Posterior vena cava (tissue), 2 donors: ENCODE measurements at regions not wholly inside any gene's neighbourhood (a gene's known extent, or its start where the extent isn't known, plus 50 kb on each side); places are given as distances from the start of the nearest gene placed in this dataset.

Source experiments
- DNase-seq: peaks from one replicate; pipeline ENCODE4 v3.0.0-alpha.2; 2020; ENCODE audit warnings: low spot score
- intact Hi-C, 2 donors: fragments of 100-400 bp; cut with DNase I; formaldehyde crosslinking; loops; one replicate each; pipeline versions ENCODE4 v1.14.1 to v1.14.2; 2022 to 2023
- donor health status: DM: yes; HTN: yes; CAD: no.
- donor health status: DM: yes; HTN: yes; CAD: no.

DNA sequence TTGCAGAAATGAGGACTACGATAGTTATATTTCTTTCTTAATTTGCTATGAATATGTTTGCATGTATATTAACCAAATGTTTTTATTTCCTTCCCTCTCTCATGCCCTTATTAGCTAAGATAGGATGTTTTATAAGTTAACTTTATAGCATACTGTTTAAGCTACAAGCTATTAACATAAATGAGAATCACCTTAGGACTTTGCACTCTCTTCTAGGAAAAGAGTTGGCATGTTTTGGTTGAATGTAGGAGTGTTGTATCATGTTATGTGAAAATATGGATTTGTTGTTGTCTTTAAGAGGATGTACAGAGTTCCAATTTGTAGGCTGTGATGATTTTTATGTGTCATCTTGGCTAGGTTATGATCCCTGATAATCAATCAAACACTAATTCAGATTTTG lies 467.4 kb upstream of the SETBP1 start:
- DNase-seq: no peak
- intact Hi-C loops: no loop called here

DNA sequence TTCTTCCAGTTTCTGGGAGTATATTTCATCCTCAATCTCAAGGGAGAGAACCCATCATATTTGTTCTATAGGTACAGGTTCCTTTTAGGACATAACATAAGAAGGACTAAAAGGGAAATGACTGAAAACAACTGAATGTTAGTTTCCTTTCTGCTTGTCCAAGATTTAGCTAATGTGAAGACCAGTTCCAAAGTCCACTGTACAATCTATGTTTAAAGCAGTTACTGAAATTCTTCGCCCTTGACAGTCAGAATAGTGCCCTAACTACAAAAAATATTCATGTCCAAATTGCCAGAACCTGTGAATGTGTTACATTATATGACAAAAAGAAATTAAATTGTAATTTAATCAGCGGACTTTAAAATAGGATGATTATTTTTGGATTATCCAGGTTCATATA lies 466.3 kb upstream of the SETBP1 start:
- DNase-seq: no peak
- intact Hi-C loops: no loop called here

DNA sequence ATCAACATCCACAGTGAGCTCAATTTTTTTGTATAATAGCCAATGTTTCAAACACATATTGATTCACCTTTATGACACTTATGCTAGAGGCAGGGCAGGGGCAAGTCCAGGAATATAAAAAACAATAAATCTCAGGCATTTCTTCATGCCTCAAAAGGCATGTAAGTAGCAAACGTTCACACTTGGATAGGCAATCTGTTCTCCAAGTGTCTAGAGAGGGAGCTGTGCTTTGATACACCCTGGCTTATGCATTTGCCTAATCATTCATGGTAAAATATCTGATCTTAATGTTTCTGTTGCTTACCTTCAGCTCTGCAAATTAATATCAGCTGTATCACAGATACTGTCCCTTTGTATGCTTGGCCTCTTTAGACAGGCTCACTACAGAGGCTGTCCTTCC lies 464.5 kb upstream of the SETBP1 start:
- no peak for DNase-seq
- intact Hi-C loops: no loop called here

DNA sequence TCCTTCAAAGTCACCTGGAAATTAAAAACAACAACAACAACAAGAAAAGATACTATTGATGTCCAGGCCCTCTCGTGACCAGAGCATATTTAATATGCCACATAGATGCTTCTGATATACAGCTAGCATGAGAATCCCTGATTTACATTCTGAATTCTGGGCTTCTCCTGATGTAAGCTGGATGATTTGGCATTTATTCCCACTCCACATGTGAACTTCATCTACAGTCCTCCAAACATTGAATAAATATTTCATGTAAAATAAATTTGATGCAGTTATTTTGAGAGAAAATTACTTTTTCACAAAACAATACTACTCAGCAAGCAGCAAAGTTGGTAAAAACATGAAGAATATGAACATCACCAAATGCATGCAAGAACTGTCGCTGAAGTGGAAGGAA lies 453.2 kb upstream of the SETBP1 start:
- intact Hi-C loops: no loop called here
- no peak for DNase-seq

DNA sequence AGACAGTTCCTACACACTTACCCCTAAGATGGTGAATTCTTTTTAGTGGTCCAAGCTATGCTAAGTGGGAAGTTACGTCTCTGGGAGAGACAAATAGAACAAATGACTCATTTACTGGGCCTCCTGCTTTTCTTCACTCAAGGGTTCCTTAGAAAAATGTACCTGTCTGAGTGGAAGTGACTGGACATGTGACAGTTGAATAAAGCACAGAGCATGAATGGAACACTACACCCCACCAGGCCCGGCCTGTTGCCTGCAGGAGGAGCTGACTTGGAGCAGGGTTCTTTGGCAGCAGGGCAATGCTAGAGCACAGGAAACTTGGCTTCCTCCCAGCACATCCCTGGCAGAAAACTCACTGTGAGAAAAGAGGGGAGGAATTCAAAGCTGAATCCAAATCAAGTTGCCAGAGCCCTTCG lies 451.0 kb upstream of the SETBP1 start:
- intact Hi-C loops: no loop called here
- peak; percentile 90 for DNase-seq

DNA sequence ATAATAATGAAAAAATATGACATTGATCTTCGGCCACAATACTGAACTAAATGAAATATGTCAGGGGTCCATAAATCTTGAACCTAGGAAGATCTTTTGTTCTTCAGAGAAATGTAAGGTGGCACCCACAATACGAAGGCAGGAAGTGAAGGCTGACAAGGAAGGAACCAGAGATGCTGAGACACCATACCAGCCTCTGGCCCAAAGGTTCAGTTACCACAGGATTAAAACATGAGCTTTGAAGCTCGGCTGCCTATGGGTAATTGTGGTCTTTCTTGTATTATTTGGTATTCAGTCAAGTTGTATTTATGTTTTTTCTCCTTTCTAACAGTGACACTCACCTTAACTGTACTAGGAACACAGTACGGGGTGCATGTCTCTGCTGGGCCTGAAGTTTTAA lies 448.8 kb upstream of the SETBP1 start:
- DNase-seq: no peak
- intact Hi-C loops: no loop called here

DNA sequence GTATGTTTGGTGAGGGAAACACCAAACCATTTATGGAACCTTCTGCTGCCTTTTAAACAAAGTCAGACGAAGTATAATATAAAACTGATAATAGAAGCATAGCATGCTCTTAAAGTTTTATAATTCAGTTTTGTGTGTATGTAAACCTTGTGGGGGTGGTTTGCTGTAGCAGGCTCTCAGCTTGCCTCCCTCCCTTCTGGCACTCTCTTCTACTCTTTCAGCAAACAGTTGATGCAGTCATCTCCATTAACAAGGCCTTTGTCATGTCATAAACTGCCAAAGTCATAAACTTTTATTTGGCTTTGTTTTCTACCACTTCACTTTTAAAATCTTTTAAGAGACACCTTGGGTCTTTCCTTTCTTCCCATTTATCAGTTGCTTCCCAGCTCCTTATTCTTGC lies 448.2 kb upstream of the SETBP1 start:
- intact Hi-C loops: no loop called here
- DNase-seq: no peak

DNA sequence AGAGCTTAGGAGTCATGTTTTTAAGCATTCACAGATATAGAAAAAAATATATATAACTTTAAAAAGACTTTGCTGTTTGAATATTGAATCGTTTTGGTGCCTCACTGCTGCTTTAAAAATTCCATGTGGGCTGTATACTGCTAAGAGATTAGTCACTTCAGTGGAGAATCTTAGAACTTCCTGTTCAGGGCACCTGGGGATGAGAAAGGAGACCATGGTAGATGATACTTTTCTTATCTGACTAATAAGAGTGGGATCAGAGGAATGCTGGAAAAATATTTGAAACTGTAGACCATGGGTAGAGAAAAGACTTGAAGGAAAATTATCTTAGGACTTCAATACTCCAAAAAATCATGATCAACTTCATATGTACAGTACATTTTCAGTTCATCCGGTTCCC lies 442.2 kb upstream of the SETBP1 start:
- intact Hi-C loops: no loop called here
- no peak for DNase-seq

DNA sequence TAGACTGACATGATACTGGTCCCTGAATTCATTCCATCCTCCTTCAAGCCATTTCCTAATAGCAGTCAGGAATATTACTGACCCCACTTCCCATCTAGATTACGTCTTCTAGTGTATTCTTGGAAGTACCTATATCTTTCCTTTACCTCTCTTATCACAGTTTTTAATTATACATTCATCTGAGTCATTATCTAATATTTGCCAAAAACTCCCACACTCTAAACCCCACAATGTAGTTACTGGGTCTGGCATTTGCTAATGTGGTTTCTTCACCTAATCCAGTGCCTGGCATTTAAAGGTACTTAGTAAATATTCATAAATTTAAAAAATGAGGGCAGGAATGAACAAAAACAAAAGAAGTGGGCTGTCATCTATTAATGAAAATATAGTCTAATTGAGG lies 441.8 kb upstream of the SETBP1 start:
- intact Hi-C loops: no loop called here
- DNase-seq: no peak

DNA sequence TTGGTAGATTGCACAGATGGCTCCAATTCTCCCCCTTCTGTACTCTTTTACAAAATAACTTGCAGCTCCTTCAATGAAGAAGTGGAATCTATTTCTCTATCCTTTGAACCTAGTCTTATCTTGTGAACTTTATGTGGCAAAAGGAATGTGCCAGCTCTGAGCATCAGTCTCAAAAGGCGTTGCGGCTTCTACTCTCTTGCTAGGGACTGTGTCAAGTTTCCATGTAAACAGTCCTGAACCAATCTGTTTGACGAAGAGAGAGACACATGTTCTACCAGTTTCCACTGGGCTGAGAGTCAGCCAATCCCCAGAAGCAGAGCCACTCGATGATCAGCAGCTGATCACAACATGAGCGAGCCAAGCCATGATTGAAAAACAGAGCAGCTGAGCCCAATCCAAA lies 439.7 kb upstream of the SETBP1 start:
- DNase-seq: no peak
- intact Hi-C loops: no loop called here

DNA sequence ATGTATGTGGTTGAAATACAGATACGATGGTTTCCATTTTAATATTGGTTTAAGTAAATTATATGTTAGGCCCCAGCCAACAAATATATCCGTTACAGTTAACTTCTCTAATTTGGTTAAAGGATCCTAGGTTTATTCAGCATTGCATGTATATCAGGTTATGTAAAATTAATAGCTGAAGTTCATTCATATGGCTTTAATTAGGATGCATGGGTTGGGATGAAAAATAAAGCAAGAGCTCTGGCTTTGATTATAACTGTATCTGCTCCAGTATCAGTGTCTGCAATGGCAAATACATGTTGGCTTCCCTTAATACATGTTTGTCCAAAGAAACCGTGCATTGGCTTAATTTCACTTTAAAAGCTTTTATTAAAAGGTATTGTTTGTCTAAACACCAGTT lies 435.7 kb upstream of the SETBP1 start:
- intact Hi-C loops: no loop called here
- no peak for DNase-seq

DNA sequence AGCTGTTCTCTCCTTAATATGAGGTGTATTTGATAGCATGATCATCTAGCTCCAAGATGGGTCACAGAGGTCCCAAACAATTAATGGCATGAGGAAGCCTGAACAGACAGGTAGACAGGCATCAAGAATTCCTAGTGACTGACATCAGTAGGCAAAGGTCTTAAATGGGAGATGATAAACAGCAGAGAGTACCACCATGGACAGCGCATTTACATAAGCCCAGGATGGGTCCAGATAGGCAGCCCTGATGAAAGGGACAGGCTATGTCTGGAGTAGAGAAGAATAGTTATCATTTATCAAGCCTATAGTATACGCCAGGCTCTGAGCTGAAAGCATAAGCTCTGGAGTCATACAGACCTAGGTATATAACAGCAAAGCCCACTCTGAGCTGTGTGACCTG lies 434.7 kb upstream of the SETBP1 start:
- intact Hi-C loops: no loop called here
- DNase-seq: no peak

DNA sequence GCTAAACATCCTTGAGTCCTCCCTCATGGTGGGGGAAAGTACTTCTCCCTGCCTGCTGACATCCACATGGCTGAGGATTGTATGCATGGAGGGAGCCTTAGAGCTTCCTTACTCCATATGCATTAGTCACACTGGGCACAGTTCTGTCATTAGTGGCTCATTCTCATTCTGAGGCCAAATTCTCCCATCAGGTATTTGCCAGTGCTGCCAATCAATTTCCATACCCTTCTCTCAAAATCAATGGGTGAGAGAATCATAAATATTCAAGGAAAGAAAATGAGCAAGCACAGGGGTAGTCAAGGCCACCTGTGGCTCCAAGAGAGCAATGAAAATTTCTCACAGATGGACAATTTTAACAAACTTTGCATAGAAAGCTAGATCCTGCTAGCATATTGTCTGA lies 422.6 kb upstream of the SETBP1 start:
- intact Hi-C loops: no loop called here
- DNase-seq: no peak

DNA sequence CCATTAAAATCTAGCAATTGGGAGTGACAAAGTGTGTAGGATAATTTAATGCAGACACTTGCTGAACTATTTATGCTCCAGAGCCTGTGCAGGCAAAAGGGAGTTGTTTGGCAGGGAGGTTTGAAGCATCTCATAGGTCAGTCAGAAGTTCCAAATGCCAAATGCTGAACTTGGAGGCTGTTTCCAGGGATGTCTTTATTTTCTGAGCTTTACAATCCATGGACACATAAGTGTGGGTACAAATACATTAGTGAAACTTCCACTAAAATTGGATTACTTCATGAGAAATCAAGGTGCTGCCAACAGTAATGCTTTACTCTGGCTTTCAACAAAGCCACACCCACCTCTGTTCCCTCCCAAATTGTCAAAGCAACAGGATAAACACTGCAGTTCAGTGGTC lies 422.1 kb upstream of the SETBP1 start:
- intact Hi-C loops: no loop called here
- no peak for DNase-seq

DNA sequence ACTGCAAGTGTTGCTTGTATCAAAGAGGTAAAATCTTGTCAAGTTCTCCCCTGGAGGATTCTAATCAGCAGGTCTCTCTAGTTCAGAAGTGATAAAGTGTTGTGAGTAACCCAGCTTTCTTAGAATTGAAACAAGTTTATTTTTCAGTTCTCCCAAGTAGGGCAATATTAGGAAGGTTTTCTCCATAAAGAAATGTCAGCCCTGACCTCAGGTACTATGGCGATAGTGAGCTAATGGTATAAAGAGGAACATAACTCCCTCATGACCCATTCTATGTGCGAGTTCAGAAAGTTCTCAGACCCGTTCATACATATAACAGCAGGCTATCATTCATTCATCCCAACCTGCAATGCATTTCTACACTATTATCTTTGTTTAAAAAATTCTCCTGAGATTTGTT lies 421.1 kb upstream of the SETBP1 start:
- DNase-seq: no peak
- intact Hi-C loops: no loop called here

DNA sequence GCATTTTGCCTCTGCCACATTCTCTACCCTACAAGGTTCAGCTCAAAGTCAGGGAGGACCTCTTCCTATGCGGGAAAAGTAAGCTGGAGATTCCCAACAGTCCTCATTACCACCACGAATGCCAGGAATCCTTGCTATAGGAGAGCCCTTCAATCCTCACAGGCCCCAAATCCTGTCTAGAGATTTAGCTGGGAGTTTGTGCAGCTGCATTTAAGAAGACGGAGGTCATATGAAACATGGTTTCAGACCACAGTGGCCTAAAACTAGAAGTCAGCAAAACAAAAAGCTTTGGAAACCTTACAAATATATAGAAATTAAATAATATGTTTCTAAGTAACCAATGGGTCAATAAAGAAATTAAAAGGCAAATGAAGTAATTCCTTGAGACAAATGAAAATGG lies 415.3 kb upstream of the SETBP1 start:
- intact Hi-C loops: no loop called here
- DNase-seq: no peak

DNA sequence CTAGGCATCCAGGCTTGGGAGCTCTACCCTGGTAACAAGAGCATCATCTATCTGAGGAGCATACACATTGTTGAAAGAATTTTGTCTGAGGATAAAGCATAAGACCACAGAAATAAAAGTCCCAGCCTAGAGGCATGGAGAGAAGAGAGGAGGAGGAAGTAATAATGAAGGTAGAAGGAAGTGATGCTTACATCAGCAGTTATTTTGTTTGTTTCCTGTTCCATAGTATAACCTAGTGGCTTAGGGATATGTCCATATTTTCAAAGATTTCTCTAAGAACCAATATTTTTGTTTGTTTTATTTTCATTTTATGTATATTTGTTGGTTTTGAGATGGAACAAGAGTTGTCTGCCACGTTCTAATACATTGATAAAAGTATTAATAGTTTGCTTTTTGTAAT lies 407.4 kb upstream of the SETBP1 start:
- intact Hi-C loops: no loop called here
- DNase-seq: no peak

DNA sequence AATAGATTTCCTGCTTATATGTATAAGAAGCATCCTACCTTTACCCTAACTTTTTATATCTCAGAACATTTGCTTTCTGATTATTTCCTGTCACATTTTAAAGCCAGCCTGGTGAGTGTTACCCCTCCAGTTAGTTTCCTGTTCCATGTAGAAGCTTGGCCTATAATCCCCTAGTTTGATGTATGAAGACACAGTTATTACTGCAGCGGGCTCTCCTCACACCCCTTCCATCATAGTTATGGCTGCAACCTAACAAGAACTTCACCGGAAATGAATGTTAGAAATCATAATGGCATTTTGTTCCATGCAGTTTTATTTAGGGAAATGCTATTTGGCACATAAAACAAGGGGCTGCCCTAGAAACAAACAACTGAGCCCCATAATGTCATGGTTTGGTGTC lies 400.2 kb upstream of the SETBP1 start:
- intact Hi-C loops: no loop called here
- no peak for DNase-seq

DNA sequence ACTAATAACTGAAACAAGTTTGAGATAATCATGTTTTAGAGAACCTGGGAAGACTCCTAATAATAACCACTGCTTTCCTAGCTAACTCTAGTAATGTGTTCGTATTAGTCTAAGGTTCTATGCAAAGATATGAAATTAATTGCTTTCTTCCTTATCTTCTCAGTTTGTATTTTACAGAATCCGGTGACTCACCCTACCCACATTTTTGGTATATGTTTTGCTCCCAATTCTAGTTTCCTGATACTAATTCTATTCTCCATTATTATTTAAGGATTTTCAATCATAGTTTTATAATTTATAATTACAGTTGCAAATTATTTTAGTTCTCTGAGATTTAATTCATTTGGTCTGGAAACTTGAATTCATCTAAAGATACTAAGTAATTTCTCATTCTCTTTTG lies 394.6 kb upstream of the SETBP1 start:
- intact Hi-C loops: no loop called here
- DNase-seq: no peak

DNA sequence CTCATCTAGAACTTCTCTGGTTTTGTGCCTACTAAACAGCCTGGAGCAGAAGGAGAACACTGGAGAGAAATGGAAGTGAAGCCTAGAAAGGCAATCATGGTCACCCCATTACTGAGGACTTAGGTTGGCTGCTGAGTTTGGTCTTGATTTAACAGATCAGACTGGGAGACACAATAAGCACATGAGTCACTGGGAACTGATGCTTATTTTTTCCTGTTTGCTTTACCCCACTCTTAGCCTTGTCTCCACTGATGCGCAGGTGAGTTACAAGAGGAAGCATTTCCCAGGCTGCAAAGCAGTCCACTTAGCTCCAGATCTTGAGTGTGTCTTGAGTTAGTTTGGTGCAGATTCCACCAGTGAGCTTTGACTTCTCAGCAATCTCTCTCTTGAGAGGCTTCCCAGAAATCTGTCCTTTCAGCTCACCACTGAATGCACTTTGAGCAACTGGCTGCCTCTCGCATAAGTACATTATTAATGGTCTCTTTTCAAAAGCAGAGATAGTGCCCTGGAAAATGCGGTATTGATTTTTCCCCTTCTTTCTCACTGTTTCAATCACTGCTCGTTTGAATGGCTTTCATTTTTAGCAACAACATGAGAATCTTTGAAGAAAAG lies 390.2 kb upstream of the SETBP1 start:
- no peak for DNase-seq
- intact Hi-C loops: no loop called here

DNA sequence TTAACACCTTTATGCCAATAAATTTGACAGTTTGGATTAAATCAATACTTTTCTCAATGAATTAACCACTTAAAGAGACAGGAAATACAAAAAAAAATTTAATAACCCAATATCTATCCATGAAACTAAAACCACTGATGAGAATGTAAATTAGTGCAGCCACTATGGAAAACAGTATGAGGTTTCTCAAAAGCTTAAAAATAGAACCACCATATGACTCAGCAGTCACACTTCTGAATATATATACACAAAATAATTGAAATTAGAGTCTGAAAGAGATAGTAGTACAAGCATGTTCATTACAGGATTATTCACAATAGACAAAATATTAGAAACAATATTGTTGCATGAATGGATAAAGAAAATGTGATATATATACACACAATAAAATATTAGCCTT lies 382.1 kb upstream of the SETBP1 start:
- intact Hi-C loops: no loop called here

DNA sequence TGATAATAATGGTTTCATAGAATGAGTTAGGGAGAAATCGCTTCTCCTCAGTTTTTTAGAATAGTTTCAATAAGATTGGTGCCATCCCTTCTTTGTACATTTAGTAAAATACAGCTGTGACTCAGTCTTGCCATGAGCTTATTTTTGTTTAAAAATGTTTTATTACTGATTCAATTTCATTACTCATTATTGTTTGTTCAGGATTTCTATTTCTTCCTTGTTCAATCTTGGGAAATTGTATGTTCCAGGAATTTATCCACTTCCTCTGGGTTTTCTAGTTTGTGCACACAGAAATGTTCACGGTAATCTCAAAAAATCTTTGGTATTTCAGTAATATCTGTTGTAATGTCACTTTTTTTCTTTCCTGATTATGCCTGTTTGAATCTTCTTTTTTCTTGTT lies 371.5 kb upstream of the SETBP1 start:
- intact Hi-C loops: no loop called here

More for the DNA sequence above, 382.1 kb upstream of the SETBP1 start:
- DNase-seq: no peak

More for the DNA sequence above, 371.5 kb upstream of the SETBP1 start:
- DNase-seq: no peak
